DOHH2 (cell line): ENCODE measurements at regions not wholly inside any gene's neighbourhood (a gene's known extent, or its start where the extent isn't known, plus 50 kb on each side); places are given as distances from the start of the nearest gene placed in this dataset.

Experiments used
- H3F3A ChIP-seq: fragments of 200-600 bp; sonication (generic), shearing (Covaris generic); 2 replicates; pipeline ENCODE4 v1.6.0; 2016; ENCODE audit warnings: antibody characterized with exemption, mild to moderate bottlenecking; ENCODE audit not compliant: control insufficient read depth, insufficient read depth
- H3K27ac ChIP-seq: fragments of 200-600 bp; sonication (generic); 2 replicates; pipeline ENCODE4 v1.5.1; 2014; ENCODE audit warnings: low read depth, mild to moderate bottlenecking, low read length, moderate library complexity
- H3K27me3 ChIP-seq: fragments of 200-600 bp; sonication (generic); 2 replicates; pipeline ENCODE4 v1.6.1; 2014; ENCODE audit warnings: mild to moderate bottlenecking, low read length, mixed read lengths; ENCODE audit not compliant: control insufficient read depth
- H3K36me3 ChIP-seq: fragments of 200-600 bp; sonication (generic); 2 replicates; pipeline ENCODE4 v1.6.1; 2014; ENCODE audit warnings: mild to moderate bottlenecking, low read length, moderate library complexity, mixed read lengths; ENCODE audit not compliant: control insufficient read depth
- H3K4me1 ChIP-seq: fragments of 200-600 bp; sonication (generic); 2 replicates; pipeline ENCODE4 v1.6.1; 2014; ENCODE audit warnings: mild to moderate bottlenecking, low read length, mixed read lengths; ENCODE audit not compliant: control insufficient read depth
- H3K4me2 ChIP-seq: fragments of 200-600 bp; sonication (generic); 2 replicates; pipeline ENCODE4 v1.6.0; 2014; ENCODE audit warnings: mild to moderate bottlenecking, low read length, moderate library complexity
- H3K4me3 ChIP-seq: fragments of 200-600 bp; sonication (generic); 2 replicates; pipeline ENCODE4 v1.5.1; 2014; ENCODE audit warnings: mild to moderate bottlenecking, low read length, mixed read lengths
- H3K79me2 ChIP-seq: fragments of 200-600 bp; sonication (generic); 2 replicates; pipeline ENCODE4 v1.6.1; 2014; ENCODE audit warnings: mild to moderate bottlenecking, low read length, mixed read lengths; ENCODE audit not compliant: control insufficient read depth
- H3K9me2 ChIP-seq: fragments of 200-600 bp; sonication (generic); replicated peaks from 2 replicates; pipeline ENCODE4 v1.6.1; 2014; ENCODE audit warnings: mild to moderate bottlenecking, low read length, mixed read lengths; ENCODE audit not compliant: control insufficient read depth
- H3K9me3 ChIP-seq: fragments of 200-600 bp; sonication (generic); 2 replicates; pipeline ENCODE4 v1.6.1; 2014; ENCODE audit warnings: antibody characterized with exemption, low read length, mixed read lengths; ENCODE audit not compliant: control insufficient read depth, insufficient read depth
- H4K20me1 ChIP-seq: fragments of 200-600 bp; sonication (generic); 2 replicates; pipeline ENCODE4 v1.6.0; 2014; ENCODE audit warnings: low read depth, mild to moderate bottlenecking, antibody characterized with exemption, low read length, moderate library complexity; ENCODE audit not compliant: control insufficient read depth, insufficient read depth
- CTCF ChIP-seq: fragments of 200-600 bp; sonication (generic); IDR thresholded peaks from one replicate; pipeline ENCODE4 v1.5.1; 2014; ENCODE audit warnings: antibody characterized with exemption, mild to moderate bottlenecking, low read depth, low read length; ENCODE audit not compliant: poor library complexity, severe bottlenecking
- EZH2phosphoT487 ChIP-seq: fragments of 200-600 bp; sonication (generic); IDR thresholded peaks from 2 replicates; pipeline ENCODE4 v1.6.1; 2017; ENCODE audit warnings: borderline replicate concordance, mild to moderate bottlenecking, antibody characterized with exemption, low read length, moderate library complexity, mixed read lengths

- no peaks in the 10 kb centered on the region for H4K20me1 ChIP-seq
- no peaks in the 10 kb centered on the region for H3K27me3 ChIP-seq
- H3K9me2 ChIP-seq: no peaks in the 10 kb centered on the region
- H3K4me2 ChIP-seq: no peak overlapping the region
- no peaks in the 10 kb centered on the region for H3K79me2 ChIP-seq
- peaks cover 11% of the 10 kb centered on the region; the same call in 1 of the 2 replicates for H3K9me3 ChIP-seq
- no peak overlapping the region for H3K27ac ChIP-seq
- H3K4me3 ChIP-seq: no peak overlapping the region
- H3F3A ChIP-seq: no peaks in the 10 kb centered on the region
- no peaks in the 10 kb centered on the region for H3K4me1 ChIP-seq
- no peaks in the 10 kb centered on the region for H3K36me3 ChIP-seq
- TF ChIP-seq CTCF (no peak), EZH2phosphoT487 (no peak)
Measured at GRCh38 chr4:42724451-42724850, 67.5 kb upstream of the ATP8A1 start.

- Histone ChIP-seq H3K4me3 (no peak overlapping the region), H3K9me3 (no peaks in the 10 kb centered on the region), H4K20me1 (no peaks in the 10 kb centered on the region), H3K4me1 (no peaks in the 10 kb centered on the region), H3K4me2 (no peak overlapping the region), H3K79me2 (no peaks in the 10 kb centered on the region), H3F3A (no peaks in the 10 kb centered on the region), H3K9me2 (no peaks in the 10 kb centered on the region), H3K36me3 (no peaks in the 10 kb centered on the region), H3K27ac (no peak overlapping the region), H3K27me3 (no peaks in the 10 kb centered on the region)
- TF ChIP-seq CTCF: no peak
- no peak for TF ChIP-seq EZH2phosphoT487
Measured at GRCh38 chr4:42720533-42720932, 63.6 kb upstream of the ATP8A1 start.

- Histone ChIP-seq H3K79me2 (no peaks in the 10 kb centered on the region), H3K9me3 (no peaks in the 10 kb centered on the region), H3K4me3 (no peak overlapping the region), H3K27ac (no peak overlapping the region), H3K4me2 (no peak overlapping the region), H3F3A (no peaks in the 10 kb centered on the region), H3K36me3 (no peaks in the 10 kb centered on the region), H3K9me2 (no peaks in the 10 kb centered on the region), H3K27me3 (no peaks in the 10 kb centered on the region), H3K4me1 (no peaks in the 10 kb centered on the region), H4K20me1 (no peaks in the 10 kb centered on the region)
- TF ChIP-seq CTCF (no peak), EZH2phosphoT487 (no peak)
Measured at GRCh38 chr4:42719257-42719656, 62.4 kb upstream of the ATP8A1 start.

- no peaks in the 10 kb centered on the region for H4K20me1 ChIP-seq
- no peaks in the 10 kb centered on the region for H3K4me1 ChIP-seq
- no peaks in the 10 kb centered on the region for H3K9me3 ChIP-seq
- no peak for TF ChIP-seq EZH2phosphoT487
- TF ChIP-seq CTCF: no peak
- no peaks in the 10 kb centered on the region for H3K36me3 ChIP-seq
- H3K9me2 ChIP-seq: no peaks in the 10 kb centered on the region
- no peaks in the 10 kb centered on the region for H3K27me3 ChIP-seq
- no peak overlapping the region for H3K27ac ChIP-seq
- H3K4me3 ChIP-seq: no peak overlapping the region
- no peak overlapping the region for H3K4me2 ChIP-seq
- H3K79me2 ChIP-seq: no peaks in the 10 kb centered on the region
- no peaks in the 10 kb centered on the region for H3F3A ChIP-seq
Measured at GRCh38 chr4:42718336-42718735, 61.4 kb upstream of the ATP8A1 start.
